H9 (cell line): ENCODE measurements at regions not wholly inside any gene's neighbourhood (a gene's known extent, or its start where the extent isn't known, plus 50 kb on each side); places are given as distances from the start of the nearest gene placed in this dataset.

Experiments
- DNase-seq: peaks from one replicate; pipeline ENCODE4 v3.0.0-alpha.2; 2017
- H2AFZ ChIP-seq: one replicate; pipeline ENCODE4 v1.6.1; 2013; ENCODE audit warnings: mild to moderate bottlenecking, low read length, control low read depth, moderate library complexity
- H2AK5ac ChIP-seq: 2 replicates; pipeline ENCODE4 v1.6.1; 2013; ENCODE audit warnings: low read length, control low read depth, mixed read lengths; ENCODE audit not compliant: insufficient read length
- H2BK120ac ChIP-seq: one replicate; pipeline ENCODE4 v1.6.1; 2013; ENCODE audit warnings: low read depth, mild to moderate bottlenecking, low read length, control low read depth, inconsistent platforms; ENCODE audit not compliant: poor library complexity, severe bottlenecking
- H2BK12ac ChIP-seq: 2 replicates; pipeline ENCODE4 v1.6.1; 2013; ENCODE audit warnings: low read length, control low read depth, mixed read lengths, low read depth; ENCODE audit not compliant: insufficient read length
- H2BK15ac ChIP-seq: 2 replicates; pipeline ENCODE4 v1.6.1; 2013; ENCODE audit warnings: low read depth, low read length, control low read depth
- H2BK20ac ChIP-seq: one replicate; pipeline ENCODE4 v1.6.1; 2013; ENCODE audit warnings: low read depth, mild to moderate bottlenecking, low read length, control low read depth, inconsistent platforms; ENCODE audit not compliant: poor library complexity, severe bottlenecking
- H2BK5ac ChIP-seq: 2 replicates; pipeline ENCODE4 v1.6.1; 2013; ENCODE audit warnings: low read length, control low read depth, mixed read lengths; ENCODE audit not compliant: insufficient read length
- H3K14ac ChIP-seq: 2 replicates; pipeline ENCODE4 v1.6.1; 2013; ENCODE audit warnings: low read length, control low read depth; ENCODE audit not compliant: insufficient read depth
- H3K18ac ChIP-seq: 2 replicates; pipeline ENCODE4 v1.6.1; 2013; ENCODE audit warnings: low read depth, mild to moderate bottlenecking, mixed read lengths, low read length, control low read depth; ENCODE audit not compliant: insufficient read length
- H3K23ac ChIP-seq: 2 replicates; pipeline ENCODE4 v1.6.1; 2013; ENCODE audit warnings: low read length, control low read depth, mixed read lengths, low read depth; ENCODE audit not compliant: insufficient read length
- H3K23me2 ChIP-seq: 2 replicates; pipeline ENCODE4 v1.6.1; 2013; ENCODE audit warnings: low read depth, mild to moderate bottlenecking, mixed read lengths, low read length, control low read depth; ENCODE audit not compliant: insufficient read length, poor library complexity, severe bottlenecking
- H3K27ac ChIP-seq: 2 replicates; pipeline ENCODE4 v1.5.1; 2013; ENCODE audit warnings: low read length, control low read depth, mixed read lengths, low read depth; ENCODE audit not compliant: insufficient read length
- H3K27me3 ChIP-seq: 2 replicates; pipeline ENCODE4 v1.6.1; 2013; ENCODE audit warnings: low read length, control low read depth, inconsistent platforms; ENCODE audit not compliant: insufficient read depth
- H3K4ac ChIP-seq: 2 replicates; pipeline ENCODE4 v1.6.1; 2013; ENCODE audit warnings: low read depth, mild to moderate bottlenecking, control low read depth, inconsistent platforms, low read length, moderate library complexity
- H3K4me1 ChIP-seq: 2 replicates; pipeline ENCODE4 v1.6.1; 2013; ENCODE audit warnings: low read length, control low read depth, inconsistent platforms; ENCODE audit not compliant: insufficient read depth
- H3K4me2 ChIP-seq: 2 replicates; pipeline ENCODE4 v1.6.1; 2013; ENCODE audit warnings: low read length, control low read depth, mixed read lengths; ENCODE audit not compliant: insufficient read length, insufficient read depth
- H3K56ac ChIP-seq: 2 replicates; pipeline ENCODE4 v1.6.1; 2013; ENCODE audit warnings: low read depth, mild to moderate bottlenecking, mixed read lengths, low read length, control low read depth; ENCODE audit not compliant: insufficient read length
- H3K79me1 ChIP-seq: 2 replicates; pipeline ENCODE4 v1.6.1; 2013; ENCODE audit warnings: low read depth, mild to moderate bottlenecking, moderate library complexity, low read length, control low read depth, inconsistent platforms; ENCODE audit not compliant: insufficient read depth, poor library complexity, severe bottlenecking
- H3K79me2 ChIP-seq: 2 replicates; pipeline ENCODE4 v1.6.1; 2013; ENCODE audit warnings: low read length, control low read depth, inconsistent platforms; ENCODE audit not compliant: insufficient read depth
- H3K9ac ChIP-seq: 2 replicates; pipeline ENCODE4 v1.6.1; 2013; ENCODE audit warnings: low read length, control low read depth, mixed read lengths; ENCODE audit not compliant: insufficient read length; ENCODE audit errors: extremely low read depth
- H3K9me3 ChIP-seq: one replicate; pipeline ENCODE4 v1.6.1; 2013; ENCODE audit warnings: low read depth, low read length, inconsistent platforms; ENCODE audit not compliant: control insufficient read depth
- H3T11ph ChIP-seq: one replicate; pipeline ENCODE4 v1.6.1; 2013; ENCODE audit warnings: mild to moderate bottlenecking, low read length, control low read depth, inconsistent platforms
- H4K20me1 ChIP-seq: one replicate; pipeline ENCODE4 v1.6.1; 2013; ENCODE audit not compliant: control insufficient read depth, insufficient read length, insufficient read depth
- H4K5ac ChIP-seq: 2 replicates; pipeline ENCODE4 v1.6.1; 2013; ENCODE audit warnings: low read depth, mild to moderate bottlenecking, mixed read lengths, low read length, control low read depth; ENCODE audit not compliant: insufficient read length
- H4K8ac ChIP-seq: replicated peaks from 2 replicates; pipeline ENCODE4 v1.6.1; 2013; ENCODE audit warnings: low read length, control low read depth, mixed read lengths, low read depth; ENCODE audit not compliant: insufficient read length
- H4K91ac ChIP-seq: 2 replicates; pipeline ENCODE4 v1.6.1; 2013; ENCODE audit warnings: low read depth, mild to moderate bottlenecking, moderate library complexity, mixed read lengths, low read length, control low read depth; ENCODE audit not compliant: insufficient read length
- H3K27ac Mint-ChIP-seq, 3 experiments: 2 replicates in 2 of 3; 3 replicates in 1 of 3; pipeline ENCODE4 v1.8.0; 2020 to 2021; ENCODE audit warnings: mixed read lengths in 3 of 3, mild to moderate bottlenecking in 1 of 3, moderate library complexity in 1 of 3
- H3K27me3 Mint-ChIP-seq: 2 replicates; pipeline ENCODE4 v1.8.0; 2021; ENCODE audit warnings: low read depth, mild to moderate bottlenecking, moderate library complexity, mixed read lengths
- H3K36me3 Mint-ChIP-seq, 3 experiments: 2 replicates in 2 of 3; 3 replicates in 1 of 3; pipeline ENCODE4 v1.8.0; 2020 to 2021; ENCODE audit warnings: low read depth in 3 of 3, mixed read lengths in 3 of 3; ENCODE audit not compliant: insufficient read depth in 1 of 3
- H3K4me1 Mint-ChIP-seq, 2 experiments: 2 replicates each; pipeline ENCODE4 v1.8.0; 2020; ENCODE audit warnings: mixed read lengths in 2 of 2
- H3K4me3 Mint-ChIP-seq, 2 experiments: 2 replicates in 1 of 2; 3 replicates in 1 of 2; pipeline ENCODE4 v1.8.0; 2020 to 2021; ENCODE audit warnings: mild to moderate bottlenecking in 2 of 2, mixed read lengths in 2 of 2, moderate library complexity in 1 of 2
- H3K9me3 Mint-ChIP-seq, 2 experiments: 2 replicates in 1 of 2; 3 replicates in 1 of 2; pipeline ENCODE4 v1.8.0; 2020; ENCODE audit warnings: mild to moderate bottlenecking in 2 of 2, mixed read lengths in 2 of 2, moderate library complexity in 1 of 2
- WGBS: extraction: QIAGEN DNeasy Blood & Tissue Kit; methylation state at CpG from one replicate; pipeline ENCODE4 v1.1.7; 2013; ENCODE audit warnings: missing lambda C conversion rate, low lambda C conversion rate, mixed read lengths; ENCODE audit not compliant: insufficient read length; ENCODE audit errors: extremely low coverage; 5-methylcytosine and 5-hydroxymethylcytosine counted together
- TF ChIP-seq, protein P1 (sequence below): fragments of 200-600 bp; sonication (generic); conservative IDR thresholded peaks from 3 replicates; pipeline ENCODE4 v1.8.0; 2021; ENCODE audit warnings: antibody characterized with exemption, mild to moderate bottlenecking

- no peak overlapping the region for H3K4me3 Mint-ChIP-seq
- Histone ChIP-seq H3K23ac (no peak overlapping the region), H3K79me1 (no peaks in the 10 kb centered on the region), H3K9ac (no peak overlapping the region), H3K79me2 (no peaks in the 10 kb centered on the region), H2BK12ac (no peak overlapping the region), H2AFZ (no peak overlapping the region), H2AK5ac (no peak overlapping the region), H3K23me2 (no peaks in the 10 kb centered on the region), H2BK5ac (no peak overlapping the region), H4K91ac (no peak overlapping the region), H3K18ac (no peak overlapping the region), H4K8ac (no peak overlapping the region), H2BK20ac (no peak overlapping the region), H2BK120ac (no peak overlapping the region), H4K20me1 (no peaks in the 10 kb centered on the region), H2BK15ac (no peak overlapping the region), H3K4me2 (no peak overlapping the region), H4K5ac (no peak overlapping the region), H3K14ac (no peak overlapping the region), H3T11ph (no peak overlapping the region), H3K4me1 (no peaks in the 10 kb centered on the region), H3K27me3 (no peaks in the 10 kb centered on the region), H3K4ac (no peak overlapping the region), H3K56ac (no peak overlapping the region), H3K9me3 (no peaks in the 10 kb centered on the region), H3K27ac (no peak overlapping the region)
- TF ChIP-seq, protein P1, sequence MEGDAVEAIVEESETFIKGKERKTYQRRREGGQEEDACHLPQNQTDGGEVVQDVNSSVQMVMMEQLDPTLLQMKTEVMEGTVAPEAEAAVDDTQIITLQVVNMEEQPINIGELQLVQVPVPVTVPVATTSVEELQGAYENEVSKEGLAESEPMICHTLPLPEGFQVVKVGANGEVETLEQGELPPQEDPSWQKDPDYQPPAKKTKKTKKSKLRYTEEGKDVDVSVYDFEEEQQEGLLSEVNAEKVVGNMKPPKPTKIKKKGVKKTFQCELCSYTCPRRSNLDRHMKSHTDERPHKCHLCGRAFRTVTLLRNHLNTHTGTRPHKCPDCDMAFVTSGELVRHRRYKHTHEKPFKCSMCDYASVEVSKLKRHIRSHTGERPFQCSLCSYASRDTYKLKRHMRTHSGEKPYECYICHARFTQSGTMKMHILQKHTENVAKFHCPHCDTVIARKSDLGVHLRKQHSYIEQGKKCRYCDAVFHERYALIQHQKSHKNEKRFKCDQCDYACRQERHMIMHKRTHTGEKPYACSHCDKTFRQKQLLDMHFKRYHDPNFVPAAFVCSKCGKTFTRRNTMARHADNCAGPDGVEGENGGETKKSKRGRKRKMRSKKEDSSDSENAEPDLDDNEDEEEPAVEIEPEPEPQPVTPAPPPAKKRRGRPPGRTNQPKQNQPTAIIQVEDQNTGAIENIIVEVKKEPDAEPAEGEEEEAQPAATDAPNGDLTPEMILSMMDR, result no peak
- 0 out of 7 replicates have a peak, but pooled peaks cover 0 to 4% (median 0%) of the 10 kb centered on the region in 3 experiments for H3K36me3 Mint-ChIP-seq
- no peak overlapping the region for H3K27ac Mint-ChIP-seq
- no peaks in the 10 kb centered on the region for H3K27me3 Mint-ChIP-seq
- no peaks in the 10 kb centered on the region for H3K9me3 Mint-ChIP-seq
- no peak for DNase-seq
- no peaks in the 10 kb centered on the region for H3K4me1 Mint-ChIP-seq
- WGBS, result no CpG with 5 or more reads among the region's 1 CpG
Measured at GRCh38 chr13:103640606-103641005, 574.4 kb upstream of the SLC10A2 start.
